PFSK-1 (cell line): ENCODE measurements at regions not wholly inside any gene's neighbourhood (a gene's known extent, or its start where the extent isn't known, plus 50 kb on each side); places are given as distances from the start of the nearest gene placed in this dataset.

Experiments
- FOXP2 ChIP-seq: optimal IDR thresholded peaks from 2 replicates; pipeline ENCODE3; 2011; ENCODE audit warnings: borderline replicate concordance, control low read depth, inconsistent platforms; ENCODE audit not compliant: insufficient read depth; ENCODE audit errors: extremely low read length, extremely low read depth
- POLR2AphosphoS5 ChIP-seq: IDR thresholded peaks from 2 replicates; pipeline ENCODE4 v1.6.1; 2012; ENCODE audit warnings: low read depth, mild to moderate bottlenecking, control low read depth, low read length, moderate library complexity
- REST ChIP-seq, 2 experiments: IDR thresholded peaks; 2 replicates each; pipeline versions ENCODE4 v1.6.1 to v1.8.0; 2011 to 2012; ENCODE audit warnings: low read depth in 2 of 2, low read length in 2 of 2, control low read depth in 1 of 2, inconsistent platforms in 1 of 2, mild to moderate bottlenecking in 1 of 2, moderate library complexity in 1 of 2; ENCODE audit not compliant: insufficient read depth in 1 of 2
- SIN3A ChIP-seq: IDR thresholded peaks from 2 replicates; pipeline ENCODE4 v1.6.1; 2012; ENCODE audit warnings: mild to moderate bottlenecking, low read length, moderate library complexity, borderline replicate concordance; ENCODE audit not compliant: insufficient read depth
- TAF1 ChIP-seq: IDR thresholded peaks from 2 replicates; pipeline ENCODE4 v1.6.1; 2012; ENCODE audit warnings: low read length, control low read depth, borderline replicate concordance; ENCODE audit not compliant: insufficient read depth

- TF ChIP-seq FOXP2 (no peak), SIN3A (no peak), TAF1 (no peak), REST (IDR thresholded peaks at IDR 0.05; ENCODE audit: insufficient read depth in 1 of 2, low read depth in 2 of 2, low read length in 2 of 2) (no peak), POLR2AphosphoS5 (no peak)
Measured at GRCh38 chr2:144210076-144210475, 309.8 kb downstream of the ZEB2 start.

- TF ChIP-seq SIN3A: no peak
- no peak for TF ChIP-seq TAF1
- no peak for TF ChIP-seq FOXP2
- no peak for TF ChIP-seq POLR2AphosphoS5
- no peak for TF ChIP-seq REST (IDR thresholded peaks at IDR 0.05; ENCODE audit: insufficient read depth in 1 of 2, low read depth in 2 of 2, low read length in 2 of 2)
Measured at GRCh38 chr2:144208924-144209323, 311.0 kb downstream of the ZEB2 start.

- no peak for TF ChIP-seq TAF1
- TF ChIP-seq REST (IDR thresholded peaks at IDR 0.05; ENCODE audit: insufficient read depth in 1 of 2, low read depth in 2 of 2, low read length in 2 of 2): no peak
- TF ChIP-seq FOXP2: no peak
- no peak for TF ChIP-seq SIN3A
- TF ChIP-seq POLR2AphosphoS5: no peak
Measured at GRCh38 chr2:144206019-144206418, 313.9 kb downstream of the ZEB2 start.

GRCh38 chr2:144201868-144202468, 318.0 kb downstream of the ZEB2 start:
- TF ChIP-seq POLR2AphosphoS5: no peak
- TF ChIP-seq REST (IDR thresholded peaks at IDR 0.05; ENCODE audit: insufficient read depth in 1 of 2, low read depth in 2 of 2, low read length in 2 of 2): no peak
- TF ChIP-seq SIN3A: no peak
- TF ChIP-seq FOXP2: no peak

GRCh38 chr2:144201126-144201525, 318.8 kb downstream of the ZEB2 start:
- TF ChIP-seq REST (IDR thresholded peaks at IDR 0.05; ENCODE audit: insufficient read depth in 1 of 2, low read depth in 2 of 2, low read length in 2 of 2) (no peak), POLR2AphosphoS5 (no peak), SIN3A (no peak), FOXP2 (no peak), TAF1 (no peak)
